ES-I3 (cell line): ENCODE measurements at regions not wholly inside any gene's neighbourhood (a gene's known extent, or its start where the extent isn't known, plus 50 kb on each side); places are given as distances from the start of the nearest gene placed in this dataset.

Experiments used
- H3K36me3 ChIP-seq: 2 replicates; pipeline ENCODE4 v1.6.1; 2013; ENCODE audit warnings: mild to moderate bottlenecking, low read length, control low read depth, moderate library complexity; ENCODE audit not compliant: insufficient read depth
- H3K4me1 ChIP-seq: 2 replicates; pipeline ENCODE4 v1.6.1; 2013; ENCODE audit warnings: mild to moderate bottlenecking, control low read depth, low read length; ENCODE audit not compliant: insufficient read depth
- H3K9ac ChIP-seq: 2 replicates; pipeline ENCODE4 v1.6.1; 2013; ENCODE audit warnings: low read depth, mild to moderate bottlenecking, low read length, moderate library complexity
- H3K9me3 ChIP-seq: 2 replicates; pipeline ENCODE4 v1.6.1; 2013; ENCODE audit warnings: mild to moderate bottlenecking, low read length, moderate library complexity; ENCODE audit not compliant: control insufficient read depth, insufficient read depth

- Histone ChIP-seq H3K4me1 (no peaks in the 10 kb centered on the region), H3K9me3 (peaks cover 4% of the 10 kb centered on the region; the same call in 1 of the 2 replicates), H3K36me3 (no peaks in the 10 kb centered on the region), H3K9ac (no peak overlapping the region)
These were observed 242.6 kb downstream of the ANKRD50 start for GRCh38 chr4:124469981-124470380.

- peaks cover 4% of the 10 kb centered on the region for H3K4me1 ChIP-seq
- no peak overlapping the region for H3K9ac ChIP-seq
- no peaks in the 10 kb centered on the region for H3K36me3 ChIP-seq
- no peaks in the 10 kb centered on the region for H3K9me3 ChIP-seq
These were observed 234.1 kb downstream of the ANKRD50 start for GRCh38 chr4:124478470-124478869.

- Histone ChIP-seq H3K9ac (no peak overlapping the region), H3K9me3 (no peaks in the 10 kb centered on the region), H3K4me1 (peaks cover 5% of the 10 kb centered on the region), H3K36me3 (no peaks in the 10 kb centered on the region)
These were observed 232.5 kb downstream of the ANKRD50 start for GRCh38 chr4:124480061-124480460.

- Histone ChIP-seq H3K9ac (no peak overlapping the region), H3K9me3 (no peaks in the 10 kb centered on the region), H3K36me3 (no peaks in the 10 kb centered on the region), H3K4me1 (peaks cover 5% of the 10 kb centered on the region)
These were observed 231.4 kb downstream of the ANKRD50 start for GRCh38 chr4:124481123-124481522.

- Histone ChIP-seq H3K4me1 (peaks cover 5% of the 10 kb centered on the region), H3K9ac (no peak overlapping the region), H3K9me3 (no peaks in the 10 kb centered on the region), H3K36me3 (no peaks in the 10 kb centered on the region)
These were observed 229.3 kb downstream of the ANKRD50 start for GRCh38 chr4:124483048-124483906.

- Histone ChIP-seq H3K9me3 (no peaks in the 10 kb centered on the region), H3K4me1 (peaks cover 5% of the 10 kb centered on the region), H3K36me3 (no peaks in the 10 kb centered on the region), H3K9ac (no peak overlapping the region)
These were observed 228.5 kb downstream of the ANKRD50 start for GRCh38 chr4:124484008-124484407.

- H3K9me3 ChIP-seq: no peaks in the 10 kb centered on the region
- H3K36me3 ChIP-seq: no peaks in the 10 kb centered on the region
- peaks cover 5% of the 10 kb centered on the region for H3K4me1 ChIP-seq
- H3K9ac ChIP-seq: no peak overlapping the region
These were observed 227.6 kb downstream of the ANKRD50 start for GRCh38 chr4:124484940-124485339.

- Histone ChIP-seq H3K36me3 (no peaks in the 10 kb centered on the region), H3K9ac (no peak overlapping the region), H3K9me3 (no peaks in the 10 kb centered on the region), H3K4me1 (peaks cover 5% of the 10 kb centered on the region)
These were observed 226.1 kb downstream of the ANKRD50 start for GRCh38 chr4:124486423-124486822.

GRCh38 chr4:124487651-124488050, 224.9 kb downstream of the ANKRD50 start:
- H3K9ac ChIP-seq: no peak overlapping the region
- no peaks in the 10 kb centered on the region for H3K9me3 ChIP-seq
- peaks cover 5% of the 10 kb centered on the region for H3K4me1 ChIP-seq
- H3K36me3 ChIP-seq: no peaks in the 10 kb centered on the region

- H3K9me3 ChIP-seq: no peaks in the 10 kb centered on the region
- H3K9ac ChIP-seq: no peak overlapping the region
- no peaks in the 10 kb centered on the region for H3K36me3 ChIP-seq
- no peaks in the 10 kb centered on the region for H3K4me1 ChIP-seq
These were observed 221.0 kb downstream of the ANKRD50 start for GRCh38 chr4:124491361-124492145.

- no peaks in the 10 kb centered on the region for H3K9me3 ChIP-seq
These were observed 213.3 kb downstream of the ANKRD50 start for GRCh38 chr4:124499261-124499660.

GRCh38 chr4:124501576-124501975, 211.0 kb downstream of the ANKRD50 start:
- H3K4me1 ChIP-seq: no peaks in the 10 kb centered on the region
- no peaks in the 10 kb centered on the region for H3K36me3 ChIP-seq

More at GRCh38 chr4:124499261-124499660, 213.3 kb downstream of the ANKRD50 start:
- no peaks in the 10 kb centered on the region for H3K36me3 ChIP-seq
- H3K4me1 ChIP-seq: no peaks in the 10 kb centered on the region
- no peak overlapping the region for H3K9ac ChIP-seq

GRCh38 chr4:124504431-124504830, 208.1 kb downstream of the ANKRD50 start:
- no peaks in the 10 kb centered on the region for H3K36me3 ChIP-seq
- H3K4me1 ChIP-seq: no peaks in the 10 kb centered on the region
- H3K9me3 ChIP-seq: no peaks in the 10 kb centered on the region
- H3K9ac ChIP-seq: no peak overlapping the region

More at GRCh38 chr4:124501576-124501975, 211.0 kb downstream of the ANKRD50 start:
- no peak overlapping the region for H3K9ac ChIP-seq
- H3K9me3 ChIP-seq: no peaks in the 10 kb centered on the region

GRCh38 chr4:124505211-124505610, 207.3 kb downstream of the ANKRD50 start:
- Histone ChIP-seq H3K36me3 (no peaks in the 10 kb centered on the region), H3K9ac (no peak overlapping the region), H3K4me1 (no peaks in the 10 kb centered on the region), H3K9me3 (no peaks in the 10 kb centered on the region)

GRCh38 chr4:124509151-124509550, 203.4 kb downstream of the ANKRD50 start:
- Histone ChIP-seq H3K9ac (no peak overlapping the region), H3K9me3 (no peaks in the 10 kb centered on the region), H3K36me3 (no peaks in the 10 kb centered on the region), H3K4me1 (no peaks in the 10 kb centered on the region)
